HepG2 (cell line): ENCODE measurements at regions not wholly inside any gene's neighbourhood (a gene's known extent, or its start where the extent isn't known, plus 50 kb on each side); places are given as distances from the start of the nearest gene placed in this dataset.

Experiments
- ATAC-seq: fragments of 200-7000 bp; cut with Tn5 transposase; 3 replicates; pipeline ENCODE4 v1.9.1; 2020; ENCODE audit warnings: mild to moderate bottlenecking, moderate library complexity
- BruUV-seq: library from RNA; stranded (reverse); fragments of 400-500 nt; replicated peaks from 2 replicates; lab custom pipeline; 2021; lab: Mats Ljungman, UMichigan
- CTCF ChIA-PET: fragments of 300-600 bp; formaldehyde crosslinking; extraction: SDS; loops from one replicate; lab custom pipeline; 2021; ENCODE audit warnings: low total read pairs, inconsistent platforms, low intra/inter-chr PET ratio; lab: Yijun Ruan, JAX
- POLR2A ChIA-PET: fragments of 350-600 bp; sonication (Branson Sonifier 250); formaldehyde crosslinking; loops from one replicate; lab custom pipeline; 2020; ENCODE audit warnings: antibody characterized with exemption, inconsistent platforms; lab: Yijun Ruan, JAX
- DNase-seq: peaks from one replicate; pipeline ENCODE4 v3.0.0-alpha.2; 2015; ENCODE audit warnings: low spot score
- FAIRE-seq: peaks from 3 replicates; lab custom pipeline; 2011; peaks lifted over from hg19 to GRCh38; lab: Jason Lieb, UNC
- H2AFZ ChIP-seq: one replicate; pipeline ENCODE4 v1.6.1; 2011; ENCODE audit warnings: low read length, inconsistent platforms
- H3K27ac ChIP-seq: fragments of 300-600 bp; 3 replicates; pipeline ENCODE4 v1.8.0; 2011; ENCODE audit warnings: mixed run types, mild to moderate bottlenecking, mixed read lengths, low read length, inconsistent platforms; ENCODE audit not compliant: insufficient read depth; ENCODE audit errors: extremely low read length
- H3K27me3 ChIP-seq, 2 experiments: fragments of 200-600 bp in 1 of 2; 2 replicates in 1 of 2; 3 replicates in 1 of 2; pipeline versions ENCODE4 v1.6.0 to v1.8.0; 2011; ENCODE audit warnings: low read length in 2 of 2, mild to moderate bottlenecking in 2 of 2, moderate library complexity in 2 of 2, inconsistent platforms in 1 of 2; ENCODE audit not compliant: insufficient read depth in 2 of 2, control insufficient read depth in 1 of 2
- H3K36me3 ChIP-seq, 2 experiments: fragments of 200-600 bp in 1 of 2; replicated peaks in 1 of 2; 2 replicates in 1 of 2; 3 replicates in 1 of 2; pipeline versions ENCODE4 v1.5.1 to v1.8.0; 2011; ENCODE audit warnings: low read length in 2 of 2, inconsistent platforms in 1 of 2; ENCODE audit not compliant: insufficient read depth in 2 of 2, control insufficient read depth in 1 of 2
- H3K4me1 ChIP-seq: 2 replicates; pipeline ENCODE4 v1.5.1; 2012; ENCODE audit warnings: low read length, inconsistent platforms; ENCODE audit not compliant: insufficient read depth
- H3K4me2 ChIP-seq: 2 replicates; pipeline ENCODE4 v1.6.0; 2011; ENCODE audit warnings: low read depth, low read length, inconsistent platforms
- H3K4me3 ChIP-seq, 3 experiments: fragments of 200-600 bp in 1 of 3; sonication (generic), shearing (Covaris generic) in 1 of 3; replicated peaks in 1 of 3; 2 replicates each; pipeline ENCODE4 v1.5.1; 2011 to 2016; ENCODE audit warnings: low read length in 3 of 3, inconsistent platforms in 2 of 3, low read depth in 2 of 3, mild to moderate bottlenecking in 2 of 3, control low read depth in 1 of 3, mixed read lengths in 1 of 3; ENCODE audit not compliant: insufficient read depth in 1 of 3
- H3K79me2 ChIP-seq: one replicate; pipeline ENCODE4 v1.6.1; 2011; ENCODE audit warnings: low read length, inconsistent platforms; ENCODE audit not compliant: insufficient read depth
- H3K9ac ChIP-seq: 2 replicates; pipeline ENCODE4 v1.6.0; 2011; ENCODE audit warnings: mild to moderate bottlenecking, low read depth, low read length, inconsistent platforms; ENCODE audit not compliant: insufficient read depth
- H3K9me3 ChIP-seq: 2 replicates; pipeline ENCODE4 v1.5.1; 2012; ENCODE audit warnings: mild to moderate bottlenecking, low read length
- H4K20me1 ChIP-seq: 2 replicates; pipeline ENCODE4 v1.6.0; 2011; ENCODE audit warnings: inconsistent platforms, mild to moderate bottlenecking, low read length, moderate library complexity; ENCODE audit not compliant: insufficient read depth
- ATM ChIP-seq: fragments of 450-650 bp; IDR thresholded peaks from 2 replicates; pipeline ENCODE4 v1.7.1; 2017; ENCODE audit warnings: mild to moderate bottlenecking, borderline replicate concordance
- CBX1 ChIP-seq: IDR thresholded peaks from one replicate; pipeline ENCODE4 v1.6.1; 2016; ENCODE audit warnings: antibody characterized with exemption, low read depth
- EED ChIP-seq: sonication (generic); formaldehyde crosslinking; IDR thresholded peaks from 2 replicates; pipeline ENCODE4 v1.5.0; 2020; ENCODE audit warnings: mild to moderate bottlenecking, missing genetic modification reagents
- SRSF9 ChIP-seq: fragments of 200-400 bp; formaldehyde crosslinking; IDR thresholded peaks from 2 replicates; pipeline ENCODE4 v1.6.1; 2018; ENCODE audit warnings: borderline replicate concordance, mild to moderate bottlenecking, low read depth, low read length; ENCODE audit not compliant: insufficient read depth, poor library complexity, severe bottlenecking
- TAF1 ChIP-seq: sonication (generic); formaldehyde crosslinking; IDR thresholded peaks from 2 replicates; pipeline ENCODE4 v1.4.0; 2020; ENCODE audit warnings: missing genetic modification reagents
- TAF15 ChIP-seq: fragments of 200-400 bp; formaldehyde crosslinking; IDR thresholded peaks from one replicate; pipeline ENCODE4 v1.6.1; 2018; ENCODE audit warnings: mild to moderate bottlenecking, low read depth, low read length; ENCODE audit not compliant: poor library complexity, severe bottlenecking
- TBL1XR1 ChIP-seq: fragments of 150-350 bp; IDR thresholded peaks from 2 replicates; pipeline ENCODE4 v1.6.1; 2014; ENCODE audit warnings: borderline replicate concordance, low read length; ENCODE audit not compliant: partially characterized antibody
- ZBTB8A ChIP-seq: sonication (generic); formaldehyde crosslinking; IDR thresholded peaks from 2 replicates; pipeline ENCODE4 v1.4.0; 2020; ENCODE audit warnings: mild to moderate bottlenecking, low read depth, missing genetic modification reagents, borderline replicate concordance
- ZKSCAN8 ChIP-seq: IDR thresholded peaks from 2 replicates; pipeline ENCODE4 v1.6.1; 2016; ENCODE audit warnings: borderline replicate concordance, missing genetic modification reagents, missing compliant biosample characterization
- ZNF724P ChIP-seq: sonication (generic); formaldehyde crosslinking; IDR thresholded peaks from 2 replicates; pipeline ENCODE4 v1.8.0; 2022; ENCODE audit warnings: missing genetic modification reagents, borderline replicate concordance
- WGBS: methylation state at CpG from one replicate; pipeline ENCODE4 v1.1.6; 2017; ENCODE audit warnings: low lambda C conversion rate; 5-methylcytosine and 5-hydroxymethylcytosine counted together
- in situ Hi-C: cut with HindIII; loops from 2 replicates; pipeline ENCODE4 v1.10.0; 2017; ENCODE audit warnings: low pct_unique_long_range_greater_than_20kb; ENCODE audit not compliant: extremely low pct_ligation_motif_present
- intact Hi-C: fragments of 100-400 bp; cut with micrococcal nuclease; formaldehyde crosslinking; loops from one replicate; pipeline ENCODE4 v1.10.0; 2022; ENCODE audit not compliant: unreplicated experiment
- TF ChIP-seq, protein P1 (sequence below): IDR thresholded peaks from 2 replicates; pipeline ENCODE4 v1.6.1; 2016

DNA sequence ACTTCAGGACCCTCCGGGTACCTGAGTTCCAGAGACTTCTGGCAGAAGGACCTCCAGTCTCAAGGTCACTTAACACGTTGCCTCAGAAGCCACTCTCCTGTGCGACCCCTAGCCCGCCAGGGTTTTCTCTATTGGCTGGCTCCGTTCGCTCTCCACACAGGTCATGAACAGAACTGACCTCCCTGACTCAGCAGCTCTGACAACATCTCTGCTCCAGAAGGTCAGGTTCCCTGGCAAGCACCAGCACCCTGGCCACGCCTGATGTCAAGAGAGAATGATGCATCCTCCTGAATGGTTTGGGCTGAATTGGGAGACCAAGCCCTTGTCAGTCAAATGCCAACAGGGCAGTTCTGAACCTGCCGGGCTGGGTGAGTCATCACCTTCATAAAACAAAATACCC lies 84.3 kb upstream of the TMEM45B start (continued):
- TF ChIP-seq ATM: no peak

DNA sequence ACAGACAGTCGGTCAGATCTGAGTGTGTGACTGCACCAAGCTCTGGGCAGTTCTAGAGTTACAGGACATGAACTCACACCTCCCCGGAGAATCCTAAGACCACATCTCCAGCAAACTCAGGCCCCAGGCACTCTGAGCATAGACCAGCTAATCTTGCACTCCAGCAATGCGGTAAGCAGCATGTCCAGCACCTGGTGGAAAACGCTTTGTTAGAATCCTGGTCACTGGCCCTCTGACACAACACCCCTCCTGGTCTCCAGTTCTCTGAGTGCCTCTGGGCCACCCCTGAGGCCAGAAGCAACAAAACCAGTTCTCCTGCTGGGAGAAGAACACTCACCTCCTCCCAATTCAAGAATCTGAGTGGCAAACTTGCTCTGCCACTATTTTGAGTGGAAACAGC lies 82.7 kb upstream of the TMEM45B start:
- ChIA-PET CTCF (no interaction called here), POLR2A (no interaction called here)
- ATAC-seq (no peak), FAIRE-seq (no peak), DNase-seq (no peak)
- Histone ChIP-seq H3K4me2 (no peak overlapping the region), H3K4me1 (no peaks in the 10 kb centered on the region), H3K36me3 (no peaks in the 10 kb centered on the region), H3K79me2 (no peaks in the 10 kb centered on the region), H2AFZ (no peak overlapping the region), H3K9ac (no peak overlapping the region), H3K9me3 (no peaks in the 10 kb centered on the region), H4K20me1 (no peaks in the 10 kb centered on the region), H3K4me3 (no peak overlapping the region), H3K27ac (no peak overlapping the region), H3K27me3 (peaks cover 1 to 54% of the 10 kb centered on the region in 2 experiments; a peak in 3 of 5 replicates)
- BruUV-seq: no TSS peak
- WGBS: no CpG with 5 or more reads among the region's 4 CpGs
- intact Hi-C loops: no loop called here
- in situ Hi-C loops: no loop called here
- TF ChIP-seq SRSF9: no peak
- no peak for TF ChIP-seq TBL1XR1
- TF ChIP-seq, protein P1, sequence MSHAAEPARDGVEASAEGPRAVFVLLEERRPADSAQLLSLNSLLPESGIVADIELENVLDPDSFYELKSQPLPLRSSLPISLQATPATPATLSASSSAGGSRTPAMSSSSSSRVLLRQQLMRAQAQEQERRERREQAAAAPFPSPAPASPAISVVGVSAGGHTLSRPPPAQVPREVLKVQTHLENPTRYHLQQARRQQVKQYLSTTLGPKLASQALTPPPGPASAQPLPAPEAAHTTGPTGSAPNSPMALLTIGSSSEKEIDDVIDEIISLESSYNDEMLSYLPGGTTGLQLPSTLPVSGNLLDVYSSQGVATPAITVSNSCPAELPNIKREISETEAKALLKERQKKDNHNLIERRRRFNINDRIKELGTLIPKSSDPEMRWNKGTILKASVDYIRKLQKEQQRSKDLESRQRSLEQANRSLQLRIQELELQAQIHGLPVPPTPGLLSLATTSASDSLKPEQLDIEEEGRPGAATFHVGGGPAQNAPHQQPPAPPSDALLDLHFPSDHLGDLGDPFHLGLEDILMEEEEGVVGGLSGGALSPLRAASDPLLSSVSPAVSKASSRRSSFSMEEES: no peak
- TF ChIP-seq ZNF724P (CRISPR knock-in tag): no peak
- TF ChIP-seq ZKSCAN8 (CRISPR knock-in tag): no peak
- no peak for TF ChIP-seq TAF1 (CRISPR knock-in tag)
- no peak for TF ChIP-seq ZBTB8A (CRISPR knock-in tag)
- no peak for TF ChIP-seq EED (CRISPR knock-in tag)
- no peak for TF ChIP-seq CBX1
- TF ChIP-seq TAF15: no peak
